HG02623 (cell line): ENCODE measurements at regions not wholly inside any gene's neighbourhood (a gene's known extent, or its start where the extent isn't known, plus 50 kb on each side); places are given as distances from the start of the nearest gene placed in this dataset.

ENCODE experiments used
- ATAC-seq: cut with Tn5 transposase; IDR thresholded peaks from one replicate; pipeline ENCODE4 v1.9.1; 2021; ENCODE audit warnings: moderate library complexity; ENCODE audit not compliant: unreplicated experiment

GRCh38 chr7:130958846-130959245 lies 224.8 kb upstream of the KLF14 start:
- ATAC-seq = no peak

- ATAC-seq = no peak
Observed at GRCh38 chr7:130959743-130960207, 225.8 kb upstream of the KLF14 start.

- peak; percentile 35 for ATAC-seq
Observed at GRCh38 chr7:130960208-130960988, 226.4 kb upstream of the KLF14 start.

DNA sequence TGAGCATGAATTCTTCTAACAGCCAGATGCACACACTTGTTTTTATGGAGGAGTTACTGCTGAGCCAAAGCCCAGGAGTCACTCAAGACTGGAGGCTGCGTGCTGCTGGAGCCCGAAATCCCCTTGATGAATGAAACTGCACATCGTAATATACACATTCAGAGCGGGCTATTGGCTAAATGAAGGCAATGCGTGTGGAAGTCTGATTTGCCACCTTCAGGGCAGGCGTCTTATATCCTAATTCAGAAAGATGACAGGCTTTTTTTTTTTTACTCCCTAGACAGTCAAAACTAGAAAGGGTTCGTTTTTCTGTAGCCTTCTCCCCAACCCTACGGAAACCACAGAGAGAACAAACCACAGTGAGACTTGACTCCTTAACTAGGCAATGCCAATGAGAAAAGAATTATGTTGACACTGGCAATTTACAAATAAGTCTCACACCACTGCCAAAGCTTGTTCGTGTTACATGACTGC lies 227.2 kb upstream of the KLF14 start:
- peak; percentile 68 for ATAC-seq

DNA sequence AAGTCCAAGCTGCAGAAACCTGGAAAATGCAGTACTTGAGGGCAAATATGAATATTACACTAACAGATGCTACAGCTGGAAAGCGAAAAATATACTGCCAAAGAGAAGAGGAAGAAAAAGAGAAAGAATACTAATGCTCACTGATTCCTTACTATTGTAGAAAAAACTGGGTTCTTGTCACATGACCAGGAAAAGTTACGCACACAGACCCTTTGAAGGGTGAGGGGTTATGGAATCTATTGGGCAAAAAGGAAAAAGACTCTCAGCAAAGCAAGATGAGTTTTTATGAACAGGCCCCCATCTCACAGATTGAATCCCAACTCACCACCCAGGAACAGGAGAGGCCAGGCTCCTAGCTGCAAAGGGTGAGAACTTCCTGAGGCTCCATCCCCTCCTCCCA lies 228.1 kb upstream of the KLF14 start:
- ATAC-seq = no peak

DNA sequence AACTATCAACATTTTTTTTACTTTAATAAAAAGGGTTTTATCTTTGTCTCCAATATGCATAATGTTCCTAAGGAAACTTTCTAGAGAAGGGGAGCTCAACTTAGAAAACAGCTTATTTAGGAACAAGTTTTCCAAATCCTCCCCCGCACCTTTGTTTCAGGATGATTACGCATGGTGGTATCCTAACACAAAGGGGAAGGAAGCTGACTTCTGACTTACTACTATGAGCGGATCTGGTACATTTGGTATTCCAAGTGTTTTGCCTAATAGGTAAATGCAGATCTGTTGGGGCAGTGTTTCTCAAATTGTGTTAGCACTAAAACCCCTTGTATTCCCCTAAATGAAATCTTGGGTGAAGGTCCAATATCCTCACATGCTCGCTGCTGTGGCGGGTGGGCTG lies 229.3 kb upstream of the KLF14 start:
- ATAC-seq = no peak

DNA sequence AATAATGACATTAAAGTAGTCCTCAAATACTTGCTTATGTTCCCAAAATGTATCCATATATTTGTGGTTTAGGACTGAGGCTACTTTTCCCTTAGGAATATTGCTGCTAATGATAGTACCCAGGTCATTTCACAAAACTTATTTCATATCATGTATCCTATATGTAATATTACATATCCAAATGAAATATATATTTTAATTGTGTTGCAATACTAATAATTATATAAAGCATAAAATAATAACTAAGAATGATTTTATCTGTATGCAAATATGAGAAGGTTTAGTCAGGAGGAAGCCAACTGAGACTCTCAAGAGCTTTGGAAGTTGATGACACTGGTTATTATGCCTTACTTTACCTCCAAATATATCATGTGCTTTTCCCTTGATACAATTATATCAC lies 231.5 kb upstream of the KLF14 start:
- ATAC-seq = no peak

GRCh38 chr7:130966246-130967009 lies 232.4 kb upstream of the KLF14 start:
- ATAC-seq = no peak

DNA sequence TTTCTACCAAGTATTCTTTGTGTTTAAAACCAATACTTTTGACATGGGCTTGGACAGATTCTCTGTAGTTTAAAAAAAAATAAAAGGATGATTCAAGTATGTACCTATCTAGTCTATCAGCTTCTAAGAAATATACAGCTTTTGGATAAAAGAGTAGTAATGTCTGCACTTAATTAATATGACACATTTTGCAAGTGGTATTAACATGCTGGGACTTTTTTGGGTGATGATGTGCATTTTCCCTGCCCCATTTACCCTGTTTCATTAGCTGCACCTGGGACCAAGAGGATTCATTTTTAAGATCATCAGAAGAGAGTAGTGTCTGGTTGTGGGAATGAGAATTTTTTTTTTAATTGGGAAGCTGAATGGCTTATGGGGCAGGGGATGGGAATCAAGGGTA lies 236.2 kb upstream of the KLF14 start:
- ATAC-seq = no peak

DNA sequence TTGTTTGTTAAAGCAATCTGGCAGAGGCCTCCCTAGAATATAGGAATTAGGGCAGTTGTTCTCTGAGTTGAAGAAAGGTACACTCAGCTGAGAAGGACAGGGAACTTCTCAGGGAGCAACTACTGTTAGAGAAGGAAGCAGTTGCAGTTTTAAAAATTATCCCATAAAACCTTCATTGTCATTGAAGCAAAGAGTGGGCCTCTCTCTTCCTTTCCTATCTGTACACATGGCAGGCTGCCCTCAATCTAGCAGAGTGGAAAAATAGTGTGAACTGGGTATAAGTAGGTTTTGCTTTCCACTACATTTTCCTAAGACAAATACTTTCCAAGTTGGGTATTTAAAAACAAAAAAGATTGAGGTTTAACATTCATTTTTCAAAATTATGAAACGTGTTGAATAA lies 236.7 kb upstream of the KLF14 start:
- no peak for ATAC-seq

DNA sequence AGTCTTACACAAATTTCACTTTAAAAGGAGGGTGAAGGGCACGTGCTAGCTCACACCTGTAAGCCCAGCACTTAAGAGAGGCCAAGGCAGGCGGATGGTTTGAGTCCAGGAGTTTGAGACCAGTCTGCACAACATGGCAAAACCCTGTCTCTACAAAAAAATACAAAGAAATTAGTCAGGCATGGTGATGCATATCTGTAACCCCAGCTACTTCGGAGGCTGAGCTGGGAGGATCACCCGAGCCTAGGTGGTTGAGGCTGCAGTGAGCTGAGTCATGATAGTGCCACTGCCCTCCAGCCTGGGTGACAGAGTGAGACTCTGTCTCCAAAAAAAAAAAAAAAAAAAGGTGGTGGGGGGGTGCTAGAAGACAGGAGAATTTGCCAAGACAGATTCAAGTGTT lies 237.3 kb upstream of the KLF14 start:
- no peak for ATAC-seq

GRCh38 chr7:130972201-130972600 lies 238.2 kb upstream of the KLF14 start:
- no peak for ATAC-seq

- no peak for ATAC-seq
Observed at GRCh38 chr7:130973637-130974036, 239.6 kb upstream of the KLF14 start.

DNA sequence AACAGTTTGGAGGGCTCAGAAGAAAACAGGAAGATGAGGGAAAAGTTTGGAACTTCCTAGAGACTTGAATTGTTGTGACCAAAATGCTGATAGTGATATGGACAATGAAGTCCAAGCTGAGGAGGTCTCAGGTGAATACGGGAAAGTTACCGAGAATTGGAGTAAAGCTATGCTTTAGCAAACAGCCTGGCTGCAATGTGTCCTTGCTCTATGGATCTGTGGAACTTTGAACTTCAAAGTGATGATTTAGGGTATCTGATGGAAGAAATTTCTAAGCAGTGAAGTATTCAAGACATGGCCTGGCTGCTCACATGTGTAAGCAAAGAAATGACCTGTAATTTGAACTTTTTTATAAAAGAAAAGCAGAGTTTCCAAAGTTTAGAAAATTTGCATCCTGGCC lies 240.2 kb upstream of the KLF14 start:
- ATAC-seq = no peak

DNA sequence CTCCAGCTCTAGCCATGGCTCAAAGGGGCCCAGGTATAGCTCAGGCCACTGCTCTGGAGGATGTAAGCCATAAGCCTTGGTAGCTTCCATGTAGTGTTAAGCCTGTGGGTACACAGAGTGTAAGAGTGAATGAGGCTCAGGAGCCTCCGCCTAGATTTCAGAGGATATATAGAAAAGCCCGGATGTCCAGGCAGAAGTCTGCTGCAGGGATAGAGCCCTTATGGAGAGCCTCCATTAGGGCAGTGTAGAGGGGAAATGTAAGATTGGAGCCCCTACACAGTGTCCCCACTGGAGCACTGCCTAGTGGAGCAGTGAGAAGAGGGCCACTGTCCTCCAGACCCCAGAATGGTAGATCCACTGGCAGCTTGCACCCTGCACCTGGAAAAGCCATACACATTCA lies 240.8 kb upstream of the KLF14 start:
- no peak for ATAC-seq

DNA sequence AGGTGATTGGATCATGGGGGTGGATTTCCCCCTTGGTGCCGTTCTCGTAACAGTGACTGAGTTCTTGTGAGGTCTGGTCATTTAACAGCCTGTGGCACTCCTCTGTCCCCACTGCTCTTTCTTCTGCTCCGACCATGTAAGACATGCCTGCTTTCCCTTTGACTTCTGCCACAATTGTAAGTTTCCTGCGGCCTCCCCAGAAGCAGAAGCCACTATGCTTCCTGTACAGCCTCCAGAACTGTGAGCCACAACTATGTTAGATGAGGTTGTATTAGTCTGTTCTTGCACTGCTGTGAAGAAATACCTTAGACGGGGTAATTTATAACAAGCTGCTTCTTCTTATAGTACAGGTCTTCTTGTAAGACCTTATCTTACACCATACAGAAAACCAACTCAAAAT lies 241.7 kb upstream of the KLF14 start:
- ATAC-seq = no peak

DNA sequence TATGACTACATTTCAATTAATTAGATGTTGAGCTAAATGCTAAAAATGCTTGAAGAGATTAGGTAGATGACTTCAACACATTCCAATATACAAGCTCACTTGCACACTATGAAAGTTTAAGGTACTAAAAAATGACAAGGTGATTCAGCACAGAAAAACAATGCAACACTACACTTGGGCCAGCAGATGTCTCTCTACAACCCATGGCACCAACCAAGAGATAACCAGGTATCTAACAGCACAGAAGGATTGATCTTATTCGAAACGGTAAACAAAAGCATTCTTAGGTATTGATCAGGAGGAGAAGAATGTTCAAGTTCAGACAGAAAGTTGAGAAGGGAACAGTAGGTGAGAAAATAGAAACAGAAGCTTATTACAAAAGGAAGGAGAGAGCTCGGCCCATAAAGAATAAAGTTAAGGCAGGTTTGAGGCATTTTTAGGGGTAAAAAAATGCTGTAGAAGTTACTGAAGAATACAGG lies 248.2 kb upstream of the KLF14 start:
- ATAC-seq = no peak

- no peak for ATAC-seq
Observed at GRCh38 chr7:130982651-130983050, 248.6 kb upstream of the KLF14 start.

DNA sequence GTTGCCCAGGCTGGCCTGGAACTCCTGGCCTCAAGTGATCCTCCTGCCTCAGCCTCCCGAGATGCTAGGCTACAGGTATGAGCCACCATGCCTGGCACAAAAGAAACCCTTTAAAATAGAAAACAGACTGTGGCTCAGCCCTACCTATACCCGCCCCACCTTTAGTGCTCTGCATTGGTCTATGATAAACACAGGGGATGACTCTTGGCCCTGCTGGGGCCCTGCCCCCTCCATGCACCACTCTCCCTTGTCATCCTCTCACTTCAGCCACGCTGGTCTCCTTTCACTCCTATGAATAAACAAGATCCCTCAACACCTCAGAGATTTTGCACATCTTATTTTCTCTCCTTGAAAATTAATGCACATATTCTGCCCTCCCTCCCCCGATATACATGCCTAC lies 251.4 kb upstream of the KLF14 start:
- ATAC-seq = no peak

- no peak for ATAC-seq
Observed at GRCh38 chr7:130986261-130986690, 252.3 kb upstream of the KLF14 start.

DNA sequence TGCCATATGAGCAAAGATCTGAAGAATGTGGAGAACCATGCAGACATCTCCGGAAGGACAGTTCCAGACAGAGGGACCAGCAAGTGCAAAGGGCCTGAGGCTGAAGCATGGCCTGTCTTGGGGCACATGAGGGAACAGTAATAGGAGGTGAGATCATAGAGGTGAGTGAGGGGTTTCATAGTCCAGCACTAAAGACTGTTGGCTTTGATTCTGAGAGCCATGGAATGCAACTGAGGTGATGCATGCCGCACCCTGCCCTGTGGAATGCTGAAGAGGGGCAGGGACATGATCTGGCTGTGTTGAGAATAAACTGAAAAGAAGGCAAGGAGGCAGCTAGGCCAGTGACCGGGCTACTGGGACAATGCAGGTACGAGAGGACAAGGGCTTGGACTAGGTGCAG lies 253.1 kb upstream of the KLF14 start:
- ATAC-seq = no peak

- ATAC-seq = no peak
Observed at GRCh38 chr7:130988443-130988842, 254.4 kb upstream of the KLF14 start.
